ENCODE measurements at regions not wholly inside any gene's neighbourhood (a gene's known extent, or its start where the extent isn't known, plus 50 kb on each side); places are given as distances from the start of the nearest gene placed in this dataset.

GRCh38 chr2:158042666-158043065, 59.0 kb upstream of the UPP2 start:
- TF ChIP-seq CTCF (conservative IDR thresholded peaks at IDR 0.05; ENCODE audit: low read depth, low read length) (no peak), EZH2phosphoT487 (IDR thresholded peaks at IDR 0.05; ENCODE audit: borderline replicate concordance, low read length) (no peak)

Measured in PC-3 (cell line).